ENCODE measurements at regions not wholly inside any gene's neighbourhood (a gene's known extent, or its start where the extent isn't known, plus 50 kb on each side); places are given as distances from the start of the nearest gene placed in this dataset.

DNA sequence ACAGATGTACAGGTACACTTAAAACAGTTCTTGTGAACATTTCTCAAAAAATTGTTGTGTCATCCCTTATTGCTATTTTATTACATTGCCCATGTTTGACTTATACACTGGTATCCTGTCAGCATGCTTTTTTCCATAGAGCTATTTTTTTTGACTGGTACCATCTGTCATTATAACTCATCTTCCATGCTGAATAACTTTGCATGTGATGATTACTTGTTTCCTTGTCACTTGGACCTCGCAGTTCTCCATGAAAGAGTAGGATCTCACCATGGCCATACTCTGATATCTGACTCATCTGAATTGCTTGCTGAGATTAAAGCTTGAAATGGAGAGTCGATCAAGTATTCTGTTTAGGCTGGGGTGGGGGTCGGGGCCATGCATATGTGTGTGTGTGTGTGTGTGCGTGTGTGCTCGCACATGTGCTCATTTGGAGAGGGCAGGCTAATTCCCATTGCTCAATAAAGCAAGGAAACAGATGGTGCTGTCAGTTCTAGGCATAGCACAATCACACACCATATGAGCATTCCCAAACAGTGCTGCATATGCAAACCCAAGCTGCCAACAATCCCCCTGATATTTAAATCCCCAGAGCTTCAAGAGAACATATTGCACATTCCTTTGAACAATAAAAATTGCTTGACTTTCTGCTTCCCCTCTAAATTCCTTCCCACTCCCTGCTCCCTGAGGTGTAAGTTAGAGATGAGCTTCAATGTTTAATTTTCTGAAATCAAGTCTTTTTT, 62.9 kb downstream of the NHLRC3 start:
- DNase-seq, result no peak

DNA sequence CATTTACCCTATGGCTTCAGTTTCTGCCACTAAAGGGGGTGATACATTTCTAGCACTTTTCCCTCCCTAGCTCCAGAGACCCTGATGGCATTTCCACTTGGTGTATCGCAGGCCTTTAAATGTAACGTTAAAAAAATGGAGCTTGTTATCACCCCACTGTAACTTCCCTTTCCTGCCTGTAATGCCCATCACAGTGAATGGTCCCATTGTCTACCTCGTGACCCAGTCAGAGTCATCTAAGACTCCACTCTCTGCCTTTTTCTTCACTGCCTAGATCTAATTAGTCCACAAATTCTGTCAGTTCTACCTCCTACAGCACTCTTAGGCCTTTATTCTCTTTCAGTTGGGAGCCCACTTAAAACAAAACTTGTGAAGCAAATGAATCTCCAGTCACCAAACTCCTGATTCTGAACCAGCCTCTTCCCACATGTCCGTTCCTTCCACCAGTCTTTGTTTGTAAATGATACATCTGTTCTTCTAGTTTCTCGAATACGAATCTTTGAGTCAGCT, 64.8 kb downstream of the NHLRC3 start:
- no peak for DNase-seq

DNA sequence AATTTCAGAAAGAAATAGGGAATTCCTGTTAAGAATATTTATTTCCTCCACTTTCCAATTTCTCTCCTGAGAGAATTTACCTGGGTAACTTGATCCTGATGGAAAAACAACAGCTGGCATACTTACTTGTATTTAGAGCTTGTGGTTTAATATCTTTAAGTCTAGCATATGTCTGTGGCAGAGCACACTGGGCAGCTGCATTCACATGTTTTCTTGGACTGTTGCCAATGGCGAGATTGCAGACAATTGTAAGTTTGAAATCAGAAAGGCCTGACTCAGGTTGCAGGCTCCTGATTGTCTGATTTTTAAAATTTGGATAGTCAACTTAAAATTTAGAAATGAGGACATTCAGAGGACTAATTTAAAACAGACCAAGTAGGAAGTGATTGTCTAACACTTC, 66.9 kb downstream of the NHLRC3 start:
- no peak for DNase-seq

DNA sequence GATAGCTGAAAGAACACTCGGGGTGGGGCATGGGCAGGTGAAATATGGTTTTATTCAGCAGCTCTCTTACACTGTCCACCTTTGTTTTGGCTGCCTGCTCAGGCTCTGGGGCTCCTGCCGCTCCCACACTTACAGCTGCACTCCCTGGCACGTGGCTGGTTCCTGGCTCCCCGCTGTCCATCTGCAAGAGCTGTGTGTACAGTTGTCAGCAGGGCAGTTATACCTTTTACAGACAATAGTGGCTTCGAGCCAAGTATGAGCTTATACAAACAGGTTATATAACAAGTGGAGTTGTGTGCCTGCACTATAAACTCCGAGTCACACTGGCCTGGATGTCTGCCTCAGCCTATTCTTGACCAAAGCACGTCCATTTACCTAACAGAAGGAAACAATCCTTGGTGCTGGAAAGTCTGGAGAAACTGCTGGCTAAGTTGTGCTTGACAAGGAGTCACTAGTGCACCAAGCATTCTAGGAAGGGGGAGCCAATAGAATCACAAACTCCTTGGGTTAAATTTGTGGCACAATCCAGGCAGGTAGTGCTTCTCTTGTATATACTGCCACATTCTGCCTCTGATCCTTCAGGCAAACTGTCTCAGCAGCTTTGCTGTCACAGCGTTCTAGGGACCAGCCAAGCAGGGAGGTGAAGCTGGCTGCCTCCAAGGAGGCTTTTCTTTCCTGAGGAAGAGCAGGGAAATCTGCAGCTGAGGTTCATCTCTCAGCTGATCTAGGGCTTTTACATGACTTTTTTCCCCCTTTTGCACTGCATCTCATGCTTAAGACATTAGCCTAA, 68.2 kb downstream of the NHLRC3 start:
- DNase-seq, result no peak

DNA sequence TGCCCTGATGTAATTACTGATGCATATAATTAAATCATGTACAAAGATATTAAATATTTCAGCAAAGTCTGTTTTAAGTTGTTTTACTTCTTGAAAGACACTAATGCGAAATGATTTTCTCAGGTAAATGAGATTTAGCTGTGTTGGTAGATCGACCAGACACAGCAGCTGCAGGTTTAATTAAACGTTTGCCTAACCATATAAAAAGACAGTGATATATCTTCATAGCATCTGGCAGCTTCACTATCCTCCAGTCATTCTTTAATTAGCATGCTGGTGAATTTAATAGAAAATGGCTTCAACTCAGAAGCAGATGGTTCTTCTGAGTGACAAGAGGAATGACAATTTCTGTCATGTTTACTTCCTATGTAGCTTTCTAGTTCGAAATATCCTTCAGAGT, 69.3 kb downstream of the NHLRC3 start:
- DNase-seq, result no peak

DNA sequence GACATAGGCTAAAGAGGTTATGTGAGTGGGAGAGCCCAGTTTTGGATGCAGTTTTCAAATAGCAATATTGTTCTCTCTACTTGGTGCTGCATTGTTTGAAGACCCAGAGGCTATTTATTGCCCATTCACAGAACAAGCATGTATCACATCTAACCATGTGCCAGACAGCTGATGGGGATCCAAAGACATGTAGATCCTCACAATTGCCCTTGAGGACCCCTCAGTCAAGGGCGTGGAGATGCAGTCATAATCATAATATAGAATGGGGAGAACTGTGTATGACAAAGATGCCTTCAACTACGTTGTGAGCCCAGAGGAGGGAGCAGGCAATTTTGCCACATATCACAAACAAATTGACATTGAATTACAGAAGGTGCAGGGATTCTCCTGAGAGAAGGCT, 70.5 kb downstream of the NHLRC3 start:
- no peak for DNase-seq

DNA sequence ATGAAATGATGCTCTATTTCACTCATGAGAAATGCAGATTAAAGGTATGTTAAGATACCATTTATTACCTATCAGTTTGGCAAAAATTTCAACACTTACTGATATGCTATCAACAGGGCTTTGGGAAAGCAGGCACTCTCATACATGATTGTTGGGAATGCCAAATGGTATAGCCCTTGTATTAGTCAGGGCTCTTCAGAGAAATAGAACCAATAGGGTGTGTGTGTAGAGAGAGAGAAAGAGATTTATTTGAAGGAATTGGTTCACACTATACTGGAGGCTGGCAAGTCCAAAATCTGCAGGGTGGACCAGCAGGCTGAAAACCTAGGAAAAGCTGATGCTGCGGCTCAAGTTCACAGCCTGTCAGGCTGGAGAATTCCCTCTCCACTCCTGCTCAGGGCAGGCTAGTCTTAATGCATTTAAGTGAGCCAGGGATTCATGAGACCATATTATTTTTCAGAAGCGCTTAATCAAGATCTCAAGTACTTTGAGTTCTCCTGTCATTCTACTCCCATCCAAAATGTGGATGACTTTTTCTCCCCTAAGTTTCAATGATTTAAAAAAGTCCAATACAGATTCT, 72.4 kb downstream of the NHLRC3 start:
- no peak for DNase-seq

DNA sequence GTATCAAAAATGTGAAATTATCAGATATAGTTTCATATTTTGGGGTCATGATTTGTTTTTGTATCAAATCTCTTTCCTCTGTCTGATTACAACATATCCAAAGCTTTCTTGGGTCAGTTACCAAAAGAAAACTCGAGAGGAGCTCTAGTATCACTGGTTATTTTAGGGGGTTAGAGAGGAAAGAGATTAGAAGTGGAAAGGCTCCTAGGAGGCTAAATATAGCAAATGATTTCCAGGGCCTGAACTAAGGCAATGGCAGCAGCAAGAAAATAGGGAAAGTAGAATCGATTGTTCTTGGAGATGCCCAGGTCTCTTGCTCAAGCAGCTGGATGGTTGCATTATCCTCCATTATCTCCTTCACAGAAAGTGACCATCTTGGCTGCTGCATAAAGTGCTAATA, 72.9 kb downstream of the NHLRC3 start:
- no peak for DNase-seq

DNA sequence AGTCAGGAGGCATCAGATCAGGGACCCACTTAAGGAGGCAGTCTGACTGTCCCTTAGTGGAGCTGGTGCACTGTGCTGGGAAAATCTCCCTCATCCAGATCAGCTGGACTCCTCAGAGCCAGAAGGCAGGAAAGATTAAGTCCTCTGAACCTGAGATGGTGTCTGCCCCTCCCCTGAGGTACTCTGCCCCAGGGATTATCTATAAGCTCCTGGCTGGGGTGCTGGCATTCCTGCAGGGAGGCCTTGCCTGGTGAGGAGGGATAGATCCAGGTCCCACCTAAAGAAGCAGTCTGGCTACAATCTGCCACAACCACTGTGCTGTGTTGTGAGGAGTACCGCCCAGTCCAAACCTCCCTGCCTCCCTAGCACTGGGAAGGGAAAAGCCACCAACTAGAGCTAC, 81.2 kb downstream of the NHLRC3 start:
- no peak for DNase-seq

DNA sequence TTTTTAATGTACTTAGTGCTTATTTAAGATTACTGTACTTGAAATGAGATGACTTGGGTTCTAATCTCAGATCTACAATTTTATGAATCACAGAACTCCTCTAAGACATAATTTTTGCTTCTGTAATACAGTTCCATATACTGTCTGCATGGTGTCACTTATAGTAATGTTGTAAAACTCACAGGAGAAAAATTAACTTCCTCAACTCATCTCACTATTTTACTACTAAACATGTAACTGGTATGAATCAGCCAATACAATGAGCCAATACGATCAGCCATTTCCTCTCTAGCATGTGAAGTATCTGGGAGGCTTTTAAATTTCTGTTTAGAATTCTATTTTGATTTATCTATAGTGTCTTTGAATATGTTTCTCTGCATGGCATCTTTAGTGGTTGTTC, 85.3 kb downstream of the NHLRC3 start:
- DNase-seq, result no peak

DNA sequence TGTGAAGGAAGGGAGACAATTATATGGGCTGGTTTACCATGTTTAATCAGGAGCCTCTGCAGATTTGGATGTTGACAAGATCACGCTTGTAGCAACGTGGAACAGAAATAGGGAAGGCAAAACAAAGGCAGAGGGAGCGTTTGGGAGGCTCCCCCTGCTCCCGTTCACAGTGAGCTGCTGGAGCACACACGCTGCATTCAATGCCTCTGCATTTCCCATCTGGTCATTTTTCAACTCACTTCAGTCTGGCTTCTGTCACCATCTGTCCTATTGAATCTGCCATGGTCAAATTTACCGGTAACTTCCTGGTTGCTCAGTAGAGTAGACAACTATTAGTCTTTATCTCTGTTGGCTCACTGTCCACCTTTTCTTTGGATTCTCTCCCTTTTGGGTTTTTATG, 91.0 kb downstream of the NHLRC3 start:
- no peak for DNase-seq

DNA sequence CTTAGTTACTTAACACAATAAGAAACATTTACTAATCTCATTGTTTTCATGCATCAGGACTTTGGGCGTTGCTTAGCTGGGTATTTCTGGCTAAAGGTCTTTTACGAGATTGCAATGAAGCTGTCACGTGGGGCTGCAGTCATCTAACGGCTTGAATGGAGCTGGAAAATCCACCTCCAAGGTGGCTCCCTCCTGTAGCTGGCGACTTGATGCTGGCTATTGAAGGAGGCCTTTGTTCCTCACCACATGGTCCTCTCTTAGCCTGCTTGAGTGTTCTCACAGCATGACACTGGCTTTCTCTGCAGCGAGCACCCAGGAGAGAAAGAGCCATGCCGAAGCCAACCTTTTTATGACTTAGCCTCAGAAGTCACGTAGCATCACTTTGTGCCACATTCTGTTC, 92.0 kb downstream of the NHLRC3 start:
- DNase-seq, result no peak

DNA sequence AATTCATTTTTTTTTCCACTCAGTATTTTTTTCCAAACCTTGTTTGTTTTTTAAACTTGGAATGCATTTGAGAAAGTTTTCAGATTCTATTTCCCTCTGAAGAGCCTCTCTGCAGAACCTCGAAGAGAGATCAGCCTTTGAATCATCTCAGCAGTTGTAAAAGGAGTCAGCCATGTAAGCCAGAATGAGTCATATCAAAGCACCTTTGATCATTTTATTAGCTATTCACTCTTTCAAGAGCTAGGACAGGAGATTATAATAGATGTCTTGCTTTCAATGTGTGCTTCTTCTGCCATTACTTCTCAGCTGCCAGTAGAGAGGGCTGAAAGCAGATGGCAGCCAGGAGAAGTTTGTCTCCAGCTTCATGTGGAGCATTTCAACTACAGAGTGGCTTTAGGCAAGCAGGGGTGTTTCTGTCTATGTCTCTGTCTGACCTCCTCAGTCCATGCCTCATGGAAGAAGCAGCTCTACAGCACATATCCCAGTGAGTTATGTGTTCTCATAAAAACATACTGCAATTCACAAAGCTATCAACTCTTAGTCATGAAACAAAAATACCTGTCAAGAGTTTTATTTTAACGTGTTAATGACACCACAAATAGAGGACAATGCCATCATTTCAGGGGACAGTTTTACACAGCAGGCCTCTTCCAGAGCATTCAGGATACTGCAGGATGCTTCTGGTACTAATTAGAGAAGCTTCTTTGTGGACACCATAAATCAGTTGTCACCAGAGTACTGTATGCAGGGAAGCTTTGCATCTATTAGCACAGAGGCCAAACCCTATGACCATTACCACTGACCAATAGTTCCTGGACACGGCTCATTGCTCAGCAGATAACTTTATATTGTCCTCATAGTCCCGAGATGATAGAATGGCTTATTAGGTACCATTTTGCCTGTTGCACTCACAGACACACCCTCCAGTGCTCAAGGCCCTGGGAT, 94.3 kb downstream of the NHLRC3 start:
- DNase-seq, result no peak

DNA sequence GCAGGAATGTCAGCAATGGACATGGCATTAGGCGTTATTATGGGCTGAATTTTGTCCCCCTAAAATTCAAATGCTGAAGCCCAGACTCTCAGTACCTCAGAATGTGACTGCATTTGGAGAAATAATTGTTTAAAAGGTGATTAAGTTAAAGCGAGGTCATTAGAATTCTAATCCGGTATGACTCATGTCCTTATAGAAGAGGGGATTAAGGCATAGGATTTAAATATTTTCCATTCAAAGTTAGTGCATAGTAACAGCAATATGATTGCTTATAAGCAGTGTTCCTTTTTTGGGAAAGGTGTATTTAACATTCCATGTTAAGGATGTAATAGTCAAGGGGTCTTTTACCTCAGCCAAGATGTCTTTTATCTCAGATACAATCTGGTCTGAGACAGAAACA, 95.5 kb downstream of the NHLRC3 start:
- DNase-seq, result no peak

DNA sequence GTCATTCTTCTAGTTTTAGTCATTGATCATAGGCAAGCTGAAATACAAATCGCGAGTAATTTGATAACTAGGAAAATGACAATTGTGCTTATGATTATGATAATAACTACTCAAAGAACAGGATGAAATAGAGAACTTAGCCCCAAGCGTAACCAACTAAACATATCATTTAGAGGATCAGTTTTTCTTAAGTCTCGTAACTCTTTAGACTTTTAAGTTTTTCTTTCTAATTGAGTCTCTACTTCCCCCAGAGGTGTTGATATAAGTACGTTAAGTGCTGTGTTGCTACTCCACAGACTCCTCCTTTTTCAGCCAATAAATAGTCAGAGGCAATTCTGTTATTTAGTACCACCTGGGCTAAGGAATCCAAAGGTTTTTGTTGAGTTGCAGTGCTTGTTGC, 96.3 kb downstream of the NHLRC3 start:
- no peak for DNase-seq

DNA sequence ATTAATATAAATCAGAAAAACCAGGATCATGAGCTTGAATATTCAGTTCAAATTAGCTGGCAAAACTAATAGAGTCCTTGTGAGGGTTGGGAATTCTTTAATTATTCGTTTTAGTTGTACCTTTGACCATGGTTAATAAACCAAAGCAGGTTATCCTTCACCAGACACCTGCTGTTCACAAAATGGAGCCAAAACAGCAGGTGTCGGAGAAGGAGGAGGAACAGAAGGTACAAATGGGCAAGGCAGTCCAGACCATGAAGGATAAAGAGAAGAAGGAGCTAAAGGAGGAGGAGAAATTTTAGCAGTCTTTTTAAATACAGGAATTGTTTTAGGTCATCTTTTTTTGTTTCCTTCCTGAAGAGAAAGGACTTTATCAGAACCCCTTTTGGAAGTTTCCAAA, 106.1 kb downstream of the NHLRC3 start:
- no peak for DNase-seq

DNA sequence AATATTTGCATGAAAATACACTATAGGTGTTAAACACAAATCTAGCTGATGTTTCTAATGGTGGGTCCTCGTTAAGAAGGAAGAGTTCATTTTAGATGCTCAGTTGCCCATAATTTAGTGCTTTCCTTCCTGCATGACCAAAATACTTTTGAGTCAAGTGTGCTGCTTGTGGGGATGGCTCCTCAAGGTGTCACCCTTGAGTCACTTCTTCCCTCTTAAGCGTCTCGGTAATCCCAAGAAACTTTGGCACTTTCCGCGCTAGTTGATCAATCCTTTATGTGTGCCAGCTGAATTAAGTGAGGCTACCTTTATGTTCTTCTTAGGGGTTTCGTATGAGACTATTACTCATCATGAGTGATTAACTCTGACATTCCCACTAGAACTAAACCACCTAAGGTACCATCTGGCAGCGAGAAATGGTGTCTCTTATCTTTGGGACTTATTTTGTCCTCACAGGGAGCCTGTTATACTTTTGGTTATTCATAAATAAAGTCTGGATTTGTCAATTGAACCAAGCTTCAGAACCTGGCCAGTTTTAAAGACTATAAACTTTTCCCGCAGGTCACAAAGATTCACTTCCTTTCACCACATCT, 106.8 kb downstream of the NHLRC3 start:
- peak; percentile 6 to 15 for DNase-seq

DNA sequence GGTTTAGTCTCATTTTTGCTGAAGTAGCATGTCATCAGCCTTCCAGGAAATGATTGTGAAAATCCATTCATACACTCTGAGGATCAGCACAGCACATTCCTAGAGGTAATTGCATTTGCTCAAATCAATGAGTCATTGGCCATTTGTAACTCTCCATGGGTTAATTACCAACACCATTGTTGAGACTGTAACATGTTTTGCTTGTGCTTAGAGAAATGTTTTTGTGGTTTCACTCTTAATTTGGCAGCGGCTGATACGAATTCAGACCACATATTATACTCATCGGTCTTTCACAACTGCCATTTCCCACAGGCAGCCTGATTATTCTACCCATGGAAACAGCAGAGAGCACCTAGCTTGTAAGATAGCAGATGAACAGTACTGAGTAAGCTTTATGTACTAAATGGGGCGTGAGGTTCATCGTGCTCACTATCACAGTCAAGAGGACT, 110.3 kb downstream of the NHLRC3 start:
- DNase-seq, result no peak

DNA sequence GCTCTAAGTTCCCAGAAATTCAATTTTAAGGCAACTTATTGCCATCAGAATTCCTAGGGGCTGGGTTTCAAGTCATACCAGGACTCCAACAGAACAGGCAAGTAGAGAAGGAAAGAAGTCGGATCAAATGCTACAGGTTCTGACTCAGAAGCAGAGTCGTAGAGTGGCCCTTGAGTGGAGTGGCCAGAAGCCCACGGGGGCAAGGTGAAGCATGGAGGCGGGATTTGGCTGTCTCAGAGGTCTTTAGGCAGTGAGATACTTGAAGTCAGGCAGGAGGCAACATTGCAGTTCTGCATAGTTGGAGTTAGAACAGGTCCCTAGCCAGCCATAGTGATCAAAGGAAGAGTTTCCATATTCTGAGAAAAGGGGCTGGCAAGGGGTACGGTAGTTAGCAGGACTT, 111.6 kb downstream of the NHLRC3 start:
- no peak for DNase-seq

DNA sequence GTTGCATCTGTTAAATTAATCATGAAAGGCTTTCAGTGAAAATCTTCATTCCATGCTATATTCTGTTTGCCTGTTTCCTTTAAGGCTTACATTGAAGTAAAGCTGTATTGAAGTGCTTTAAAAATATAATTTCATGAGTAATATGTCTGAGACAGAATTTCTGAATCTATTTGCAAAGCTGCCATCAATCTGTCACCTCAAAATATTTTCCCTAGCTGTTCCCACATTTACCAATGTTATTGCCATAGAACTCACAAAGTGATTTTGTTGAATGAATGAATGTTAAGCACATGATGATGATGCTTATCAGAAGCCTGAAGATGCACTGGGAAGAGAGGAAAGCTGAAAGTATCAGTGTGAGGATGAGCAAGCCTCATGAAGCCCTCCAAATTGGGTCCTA, 115.8 kb downstream of the NHLRC3 start:
- DNase-seq, result no peak

DNA sequence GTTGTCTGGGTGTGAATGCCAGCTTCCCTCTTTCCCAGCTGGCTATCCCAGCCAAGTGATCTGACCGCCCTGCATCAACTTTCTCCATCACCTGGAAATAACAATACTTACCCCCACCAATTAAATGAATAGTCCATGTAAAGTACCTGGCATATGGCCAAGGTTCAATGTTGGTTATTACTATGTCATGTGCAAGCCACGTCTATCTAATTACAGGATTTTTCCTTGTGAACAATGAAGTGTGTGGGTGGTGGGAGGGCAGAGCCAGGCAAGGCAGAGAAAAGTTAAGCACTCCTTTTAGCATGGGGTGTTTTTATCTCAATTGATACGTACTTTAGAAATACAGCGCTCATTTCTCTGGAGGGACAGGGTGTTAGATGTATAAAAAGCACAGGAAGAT, 121.1 kb downstream of the NHLRC3 start:
- no peak for DNase-seq

DNA sequence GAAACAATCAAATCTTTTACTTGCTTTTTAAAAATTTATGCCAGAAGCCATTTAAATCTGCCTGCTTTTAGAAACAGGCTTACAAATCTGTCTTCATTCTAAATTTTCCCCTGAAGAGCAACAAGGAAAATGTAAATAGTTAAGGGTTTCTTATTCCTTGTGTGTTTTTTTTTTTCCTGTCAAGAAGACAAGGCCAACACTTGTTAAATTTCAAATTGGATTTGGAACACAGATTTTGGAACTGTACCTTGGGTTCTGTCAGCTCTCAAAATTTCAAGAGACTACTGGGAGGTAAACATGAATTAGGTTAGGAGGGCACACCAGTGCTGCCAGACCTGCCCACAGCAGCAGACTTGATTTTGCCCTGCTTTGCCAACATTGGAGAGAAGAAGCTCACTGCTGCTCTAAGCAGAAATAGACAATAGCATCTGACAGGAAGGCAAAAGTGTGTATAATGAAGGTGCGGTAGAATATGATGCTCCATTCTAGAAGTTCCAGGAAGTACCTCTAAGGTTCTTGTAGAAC, 121.7 kb downstream of the NHLRC3 start:
- no peak for DNase-seq
